ENCODE measurements at regions not wholly inside any gene's neighbourhood (a gene's known extent, or its start where the extent isn't known, plus 50 kb on each side); places are given as distances from the start of the nearest gene placed in this dataset.
"Not testable (repeated sequence)": the region's sequence is repeated elsewhere in the genome, so short reads cannot be mapped to it uniquely, and the experiment has no call there.

- DNase-seq (ENCODE audit: low spot score), result not testable (repeated sequence)
These were observed 75.3 kb downstream of the BARX1 start for GRCh38 chr9:93879662-93880407.

- DNase-seq (ENCODE audit: low spot score), result no peak
These were observed 79.8 kb downstream of the BARX1 start for GRCh38 chr9:93875330-93875729.

DNA sequence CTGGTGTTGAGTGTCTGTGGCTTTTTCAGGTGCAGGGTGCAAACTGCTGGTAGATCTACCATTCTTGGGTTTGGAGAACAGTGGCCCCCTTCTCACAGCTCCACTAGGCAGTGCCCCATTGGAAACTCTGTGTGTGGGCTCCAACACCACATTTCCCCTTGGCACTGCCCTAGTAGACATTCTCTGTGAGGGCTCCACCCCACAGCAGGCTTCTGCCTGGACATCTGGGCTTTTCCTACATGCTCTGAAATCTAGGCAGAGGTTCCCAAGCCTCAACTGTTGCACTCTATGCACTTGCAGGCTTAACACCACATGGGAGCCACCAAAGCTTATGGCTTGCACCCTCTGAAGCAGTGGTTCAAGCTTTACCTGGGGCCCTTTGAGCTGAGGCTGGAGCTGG is 80.9 kb downstream of the BARX1 start:
- no peak for DNase-seq (ENCODE audit: low spot score)

- no peak for DNase-seq (ENCODE audit: low spot score)
These were observed 83.9 kb downstream of the BARX1 start for GRCh38 chr9:93871286-93871685.

DNA sequence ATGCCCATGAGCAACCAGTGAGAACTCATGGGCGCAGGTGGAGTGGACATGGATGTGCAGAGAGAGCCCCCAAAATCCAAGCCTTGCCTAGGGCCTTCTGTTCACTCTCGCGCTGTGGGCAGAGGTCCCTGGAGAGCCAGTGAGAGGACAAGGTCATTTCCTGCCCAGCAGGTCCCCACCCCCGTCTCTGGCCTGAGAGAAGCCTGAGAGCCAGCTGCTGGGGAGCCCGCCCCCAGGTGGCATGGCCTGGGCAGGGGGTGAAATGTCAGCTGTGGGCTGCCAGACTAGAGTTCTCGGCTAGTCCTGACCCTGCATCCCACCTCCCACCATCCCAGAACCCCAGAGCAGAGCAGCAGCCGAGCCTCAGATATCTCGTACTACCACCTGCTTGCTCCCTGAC is 85.3 kb downstream of the BARX1 start:
- no peak for DNase-seq (ENCODE audit: low spot score)

DNA sequence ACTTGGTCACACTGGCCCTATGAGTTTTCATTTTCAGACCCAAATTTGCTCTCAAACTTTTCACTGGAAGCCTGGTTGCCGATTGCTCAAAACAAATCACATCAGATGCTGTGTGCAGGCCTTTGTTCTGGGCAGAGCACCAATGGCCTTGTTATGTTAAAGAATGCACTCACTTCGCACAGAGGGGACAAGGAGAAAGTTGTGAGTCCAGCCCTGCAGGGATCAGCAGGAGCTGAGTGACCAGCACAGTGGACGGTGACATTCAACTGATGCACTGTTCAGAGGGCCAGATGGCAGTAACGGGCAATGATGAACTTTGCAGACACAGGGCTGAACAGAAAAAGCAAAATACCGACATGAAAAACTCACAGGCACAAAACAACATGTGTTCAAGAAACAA is 86.1 kb downstream of the BARX1 start:
- no peak for DNase-seq (ENCODE audit: low spot score)

GRCh38 chr9:93865716-93866115 is 89.4 kb downstream of the BARX1 start:
- no peak for DNase-seq (ENCODE audit: low spot score)

DNA sequence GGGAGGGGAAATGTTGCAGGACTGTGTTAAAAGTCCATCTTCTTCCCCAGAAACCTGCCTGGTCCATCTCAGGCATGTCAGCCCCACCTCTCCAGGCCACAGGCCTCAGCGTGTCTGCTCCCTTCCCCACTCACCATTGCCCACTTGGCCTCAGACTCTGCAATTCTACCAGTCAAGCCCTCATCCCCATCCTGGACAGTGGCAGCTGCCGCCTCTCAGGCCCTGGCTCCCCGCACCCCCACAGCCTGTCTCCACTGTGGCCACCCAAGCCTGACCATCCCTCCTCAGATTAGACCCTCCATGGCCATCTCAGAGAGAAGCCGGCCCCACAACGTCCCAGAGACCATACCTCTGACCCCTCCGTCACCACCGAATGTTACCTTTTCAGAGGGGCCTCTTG is 89.9 kb downstream of the BARX1 start:
- DNase-seq (ENCODE audit: low spot score), result no peak

GRCh38 chr9:93864840-93865239 is 90.3 kb downstream of the BARX1 start:
- DNase-seq (ENCODE audit: low spot score), result no peak

GRCh38 chr9:93864032-93864431 is 91.1 kb downstream of the BARX1 start:
- no peak for DNase-seq (ENCODE audit: low spot score)

- no peak for DNase-seq (ENCODE audit: low spot score)
These were observed 92.1 kb downstream of the BARX1 start for GRCh38 chr9:93862877-93863545.

- DNase-seq (ENCODE audit: low spot score), result no peak
These were observed 93.3 kb downstream of the BARX1 start for GRCh38 chr9:93861736-93862358.

DNA sequence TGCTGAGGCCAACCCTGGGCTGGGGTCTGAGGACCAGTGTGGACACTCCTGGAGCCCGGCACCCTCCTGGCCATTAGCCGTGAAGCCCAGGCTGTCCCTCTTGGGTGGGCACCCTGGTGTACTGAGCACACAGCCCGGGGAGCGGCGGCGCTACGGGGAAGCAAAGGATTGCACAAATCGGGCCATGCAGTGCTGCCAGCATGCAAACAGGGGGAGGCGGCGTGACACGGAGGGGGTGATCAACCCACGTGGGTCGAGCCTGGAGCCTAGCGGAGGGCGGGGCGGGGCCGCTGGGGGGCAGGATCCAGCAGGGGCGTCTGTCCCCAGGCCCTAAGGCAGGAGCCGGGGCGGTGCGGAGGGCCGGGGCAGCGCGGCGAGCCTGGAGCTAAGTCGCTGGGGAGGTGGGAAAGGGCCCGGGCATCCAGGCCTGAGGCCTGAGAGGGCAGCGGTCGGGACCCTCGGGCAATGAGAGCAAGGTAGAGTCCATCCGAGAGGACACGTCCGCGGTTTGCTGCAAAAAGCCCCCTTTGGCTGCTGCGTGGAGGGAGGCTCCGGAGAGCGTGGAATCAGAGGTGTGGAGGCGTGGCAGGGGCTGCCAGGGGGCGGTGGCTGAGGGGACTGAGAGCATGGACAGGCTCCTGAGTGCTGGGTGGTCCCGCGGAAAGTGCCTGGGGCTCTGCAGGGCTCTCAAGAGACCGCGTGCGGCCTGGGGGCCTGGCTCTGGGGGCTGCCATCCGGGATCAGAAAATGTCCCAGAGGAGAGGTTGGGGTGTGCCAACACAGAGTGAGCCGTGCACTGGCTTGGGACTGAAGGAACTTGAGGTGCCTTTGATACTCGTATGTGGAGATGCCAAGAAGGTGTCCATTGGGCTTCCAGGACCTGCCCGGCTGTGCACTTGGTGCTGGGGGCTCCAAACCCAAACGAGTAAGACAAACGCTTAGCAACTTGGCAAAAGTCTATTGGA is 94.2 kb downstream of the BARX1 start:
- no peak for DNase-seq (ENCODE audit: low spot score)

- DNase-seq (ENCODE audit: low spot score), result no peak
These were observed 95.5 kb downstream of the BARX1 start for GRCh38 chr9:93859431-93860215.

GRCh38 chr9:93857528-93857927 is 97.6 kb downstream of the BARX1 start:
- no peak for DNase-seq (ENCODE audit: low spot score)

DNA sequence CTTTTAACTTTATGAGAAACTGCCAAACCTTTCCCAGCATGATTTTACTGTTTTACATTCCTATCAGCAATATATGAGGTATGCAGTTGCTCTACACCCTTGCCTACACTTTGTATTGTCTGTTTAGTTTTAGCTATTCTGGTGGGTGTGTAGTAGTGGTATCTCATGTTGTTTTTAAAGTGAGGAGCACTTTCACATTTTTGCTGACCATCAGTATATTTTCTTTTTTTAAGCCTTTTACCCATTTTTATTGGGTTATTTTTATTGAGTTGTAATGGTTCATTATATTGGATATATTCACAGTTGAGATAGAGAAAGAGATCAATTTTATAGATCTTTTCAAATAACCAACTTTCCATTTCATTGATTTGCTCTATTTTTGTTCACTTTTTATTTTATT is 102.4 kb downstream of the BARX1 start:
- DNase-seq (ENCODE audit: low spot score), result no peak

DNA sequence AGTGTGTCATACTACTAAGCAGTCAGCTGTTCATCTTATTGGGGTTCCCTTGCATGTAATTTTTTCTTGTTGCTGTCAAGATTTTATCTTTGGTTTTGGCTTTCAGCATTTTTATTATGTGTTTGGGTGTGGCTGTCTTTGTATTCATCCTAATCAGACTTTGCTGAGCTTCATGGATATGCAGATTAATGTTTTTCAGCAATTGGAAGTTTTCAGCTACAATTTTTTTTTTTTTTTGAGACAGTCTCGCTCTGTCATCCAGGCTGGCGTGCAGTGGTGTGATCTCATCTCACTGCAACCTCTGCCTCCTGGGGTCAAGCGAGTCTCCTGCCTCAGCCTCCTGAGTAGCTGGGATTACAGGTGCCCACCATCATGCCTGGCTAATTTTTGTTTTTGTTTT is 108.8 kb downstream of the BARX1 start:
- DNase-seq (ENCODE audit: low spot score), result no peak

- no peak for DNase-seq (ENCODE audit: low spot score)
These were observed 111.8 kb downstream of the BARX1 start for GRCh38 chr9:93843396-93843795.

DNA sequence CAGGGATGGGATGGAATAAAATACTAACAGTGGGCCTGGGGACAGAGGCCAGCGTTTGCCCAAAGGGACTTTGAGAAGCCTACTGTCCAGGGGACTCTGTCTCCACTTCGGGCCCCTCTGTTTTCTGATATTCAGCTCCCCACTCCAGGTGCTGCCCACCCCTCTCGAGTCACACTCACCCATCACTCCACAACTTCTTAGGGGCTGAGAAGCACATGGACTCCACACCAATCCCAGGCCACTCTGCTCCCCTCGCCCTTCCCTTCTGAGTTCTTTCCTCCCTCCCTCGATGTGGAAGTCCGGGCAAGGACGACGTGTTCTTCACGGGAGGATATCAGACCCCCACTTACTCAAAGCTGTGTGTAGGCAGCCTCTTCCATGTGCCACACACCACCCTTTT is 124.5 kb downstream of the BARX1 start:
- DNase-seq (ENCODE audit: low spot score), result no peak

- no peak for DNase-seq (ENCODE audit: low spot score)
These were observed 125.1 kb downstream of the BARX1 start for GRCh38 chr9:93830012-93830596.
